Caco-2 (cell line): ENCODE measurements at regions not wholly inside any gene's neighbourhood (a gene's known extent, or its start where the extent isn't known, plus 50 kb on each side); places are given as distances from the start of the nearest gene placed in this dataset.

ENCODE experiments used
- BruUV-seq: library from RNA; stranded (reverse); fragments of 400-500 nt; replicated peaks from 2 replicates; lab custom pipeline; 2021; lab: Mats Ljungman, UMichigan
- CTCF ChIA-PET: fragments of 300-600 bp; sonication (Branson Sonifier 250); formaldehyde crosslinking; loops from one replicate; lab custom pipeline; 2022; ENCODE audit warnings: antibody characterized with exemption; lab: Charles Lee
- POLR2A ChIA-PET: fragments of 300-600 bp; sonication (Branson Sonifier 250); formaldehyde crosslinking; loops from one replicate; lab custom pipeline; 2022; ENCODE audit warnings: antibody characterized with exemption; lab: Charles Lee
- DNase-seq, 2 experiments: peaks; one replicate each; pipeline versions ENCODE4 v3.0.0 to v3.0.0-alpha.2; 2020 to 2022
- H3K27me3 ChIP-seq: replicated peaks from 2 replicates; pipeline ENCODE4 v1.6.0; 2011; ENCODE audit warnings: low read length; ENCODE audit not compliant: control insufficient read depth, insufficient read depth
- H3K36me3 ChIP-seq: 2 replicates; pipeline ENCODE4 v1.5.1; 2011; ENCODE audit warnings: low read length; ENCODE audit not compliant: control insufficient read depth, insufficient read depth
- H3K4me1 ChIP-seq: fragments of 250-450 bp; sonication (Bioruptor Pico); 2 replicates; pipeline ENCODE4 v1.5.1; 2020; ENCODE audit warnings: mild to moderate bottlenecking
- H3K4me3 ChIP-seq: 2 replicates; pipeline ENCODE4 v1.5.1; 2011; ENCODE audit warnings: low read depth, mild to moderate bottlenecking, control low read depth, low read length
- H3K9me3 ChIP-seq: fragments of 250-450 bp; sonication (Bioruptor Pico); 2 replicates; pipeline ENCODE4 v1.5.1; 2020; ENCODE audit warnings: mild to moderate bottlenecking, moderate library complexity
- H3K27ac Mint-ChIP-seq: one replicate; pipeline ENCODE4 v1.8.0; 2022; ENCODE audit warnings: mixed read lengths; ENCODE audit not compliant: unreplicated experiment
- H3K27me3 Mint-ChIP-seq: one replicate; pipeline ENCODE4 v1.8.0; 2022; ENCODE audit warnings: mixed read lengths; ENCODE audit not compliant: insufficient read depth, unreplicated experiment
- H3K36me3 Mint-ChIP-seq: one replicate; pipeline ENCODE4 v1.8.0; 2022; ENCODE audit warnings: mild to moderate bottlenecking, mixed read lengths; ENCODE audit not compliant: insufficient read depth, unreplicated experiment
- H3K4me1 Mint-ChIP-seq: one replicate; pipeline ENCODE4 v1.8.0; 2022; ENCODE audit warnings: low read depth, mixed read lengths; ENCODE audit not compliant: unreplicated experiment
- H3K4me3 Mint-ChIP-seq: one replicate; pipeline ENCODE4 v1.8.0; 2022; ENCODE audit warnings: mild to moderate bottlenecking, moderate library complexity, mixed read lengths; ENCODE audit not compliant: unreplicated experiment
- H3K9me3 Mint-ChIP-seq: one replicate; pipeline ENCODE4 v1.8.0; 2022; ENCODE audit warnings: mixed read lengths; ENCODE audit not compliant: unreplicated experiment
- CTCF ChIP-seq, 2 experiments: fragments of 200-600 bp in 1 of 2; IDR thresholded peaks; 1 replicate in 1 of 2; 2 replicates in 1 of 2; pipeline versions ENCODE4 v1.5.1 to v1.8.0; 2011 to 2022; ENCODE audit warnings: antibody characterized with exemption in 1 of 2, control low read depth in 1 of 2, inconsistent platforms in 1 of 2, low read depth in 1 of 2, low read length in 1 of 2, mild to moderate bottlenecking in 1 of 2, moderate library complexity in 1 of 2; ENCODE audit not compliant: insufficient read depth in 1 of 2, severe bottlenecking in 1 of 2, unreplicated experiment in 1 of 2
- intact Hi-C: fragments of 100-400 bp; cut with micrococcal nuclease; formaldehyde crosslinking; loops from one replicate; pipeline ENCODE4 v1.10.0; 2022; ENCODE audit not compliant: unreplicated experiment

- Mint-ChIP-seq H3K27me3 (no peaks in the 10 kb centered on the region), H3K9me3 (peaks cover 7% of the 10 kb centered on the region), H3K36me3 (no peaks in the 10 kb centered on the region), H3K4me1 (peaks cover 6% of the 10 kb centered on the region), H3K4me3 (no peak overlapping the region), H3K27ac (no peak overlapping the region)
- no peak for TF ChIP-seq CTCF (IDR thresholded peaks at IDR 0.05; ENCODE audit: insufficient read depth in 1 of 2, low read depth in 1 of 2, low read length in 1 of 2, severe bottlenecking in 1 of 2, unreplicated experiment in 1 of 2)
- H3K4me1 ChIP-seq: no peaks in the 10 kb centered on the region
- no peaks in the 10 kb centered on the region for H3K36me3 ChIP-seq
- no peak overlapping the region for H3K4me3 ChIP-seq
- no peaks in the 10 kb centered on the region for H3K9me3 ChIP-seq
- no peak for DNase-seq
- no TSS peak for BruUV-seq
- POLR2A ChIA-PET: no interaction called here
- no peaks in the 10 kb centered on the region for H3K27me3 ChIP-seq
- intact Hi-C loops: no loop called here
- CTCF ChIA-PET: no interaction called here
Measured at GRCh38 chr18:64271246-64271645, 122.4 kb upstream of the LINC00305 start.

- H3K9me3 Mint-ChIP-seq: peaks cover 7% of the 10 kb centered on the region
- DNase-seq: no peak
- peaks cover 10% of the 10 kb centered on the region for H3K4me1 Mint-ChIP-seq
- H3K27me3 Mint-ChIP-seq: no peaks in the 10 kb centered on the region
- BruUV-seq: no TSS peak
- no peak overlapping the region for H3K27ac Mint-ChIP-seq
- H3K4me3 Mint-ChIP-seq: no peak overlapping the region
- H3K36me3 Mint-ChIP-seq: no peaks in the 10 kb centered on the region
- H3K27me3 ChIP-seq: no peaks in the 10 kb centered on the region
- ChIA-PET CTCF (no interaction called here), POLR2A (no interaction called here)
- intact Hi-C loops: no loop called here
- H3K4me1 ChIP-seq: no peaks in the 10 kb centered on the region
- H3K36me3 ChIP-seq: no peaks in the 10 kb centered on the region
- H3K9me3 ChIP-seq: no peaks in the 10 kb centered on the region
- no peak for TF ChIP-seq CTCF (IDR thresholded peaks at IDR 0.05; ENCODE audit: insufficient read depth in 1 of 2, low read depth in 1 of 2, low read length in 1 of 2, severe bottlenecking in 1 of 2, unreplicated experiment in 1 of 2)
- H3K4me3 ChIP-seq: no peak overlapping the region
Measured at GRCh38 chr18:64270608-64271007, 121.7 kb upstream of the LINC00305 start.

GRCh38 chr18:64270121-64270520 lies 121.2 kb upstream of the LINC00305 start:
- no peaks in the 10 kb centered on the region for H3K36me3 ChIP-seq
- no peaks in the 10 kb centered on the region for H3K27me3 ChIP-seq
- TF ChIP-seq CTCF (IDR thresholded peaks at IDR 0.05; ENCODE audit: insufficient read depth in 1 of 2, low read depth in 1 of 2, low read length in 1 of 2, severe bottlenecking in 1 of 2, unreplicated experiment in 1 of 2): no peak
- Mint-ChIP-seq H3K4me1 (peaks cover 13% of the 10 kb centered on the region), H3K36me3 (no peaks in the 10 kb centered on the region), H3K27ac (no peak overlapping the region), H3K9me3 (peaks cover 4% of the 10 kb centered on the region), H3K4me3 (no peak overlapping the region), H3K27me3 (no peaks in the 10 kb centered on the region)
- ChIA-PET POLR2A (no interaction called here), CTCF (no interaction called here)
- H3K4me3 ChIP-seq: no peak overlapping the region
- intact Hi-C loops: no loop called here
- no peaks in the 10 kb centered on the region for H3K9me3 ChIP-seq
- DNase-seq: no peak
- no TSS peak for BruUV-seq
- H3K4me1 ChIP-seq: no peaks in the 10 kb centered on the region
